ENCODE measurements at regions not wholly inside any gene's neighbourhood (a gene's known extent, or its start where the extent isn't known, plus 50 kb on each side); places are given as distances from the start of the nearest gene placed in this dataset.

- no peak for TF ChIP-seq ASH2L (IDR thresholded peaks at IDR 0.05; ENCODE audit: insufficient read length, low read depth, low read length)
- no peak for TF ChIP-seq E2F5 (CRISPR knock-in tag; conservative IDR thresholded peaks at IDR 0.05)
- TF ChIP-seq ZNF460 (CRISPR knock-in tag; IDR thresholded peaks at IDR 0.05; ENCODE audit: borderline replicate concordance): no peak
- no peak for TF ChIP-seq CTCF (CRISPR knock-in tag; IDR thresholded peaks at IDR 0.05)
- TF ChIP-seq NFIC (IDR thresholded peaks at IDR 0.05; ENCODE audit: low read length): no peak
- TF ChIP-seq EZH2 (conservative IDR thresholded peaks at IDR 0.05; ENCODE audit: low read depth, low read length): no peak
- TF ChIP-seq NBN (conservative IDR thresholded peaks at IDR 0.05): no peak
- no peak for TF ChIP-seq ZNF207 (IDR thresholded peaks at IDR 0.05; ENCODE audit: borderline replicate concordance)
- no peak for TF ChIP-seq SYNCRIP (IDR thresholded peaks at IDR 0.05; ENCODE audit: insufficient read depth, low read depth, low read length)
- TF ChIP-seq JUN (CRISPR knock-in tag; IDR thresholded peaks at IDR 0.05): no peak
Observed at GRCh38 chr2:215660687-215661086, 224.8 kb upstream of the FN1 start.

All from HepG2 (cell line).